ENCODE measurements at regions not wholly inside any gene's neighbourhood (a gene's known extent, or its start where the extent isn't known, plus 50 kb on each side); places are given as distances from the start of the nearest gene placed in this dataset.
"Not testable (repeated sequence)": the region's sequence is repeated elsewhere in the genome, so short reads cannot be mapped to it uniquely, and the experiment has no call there.

DNA sequence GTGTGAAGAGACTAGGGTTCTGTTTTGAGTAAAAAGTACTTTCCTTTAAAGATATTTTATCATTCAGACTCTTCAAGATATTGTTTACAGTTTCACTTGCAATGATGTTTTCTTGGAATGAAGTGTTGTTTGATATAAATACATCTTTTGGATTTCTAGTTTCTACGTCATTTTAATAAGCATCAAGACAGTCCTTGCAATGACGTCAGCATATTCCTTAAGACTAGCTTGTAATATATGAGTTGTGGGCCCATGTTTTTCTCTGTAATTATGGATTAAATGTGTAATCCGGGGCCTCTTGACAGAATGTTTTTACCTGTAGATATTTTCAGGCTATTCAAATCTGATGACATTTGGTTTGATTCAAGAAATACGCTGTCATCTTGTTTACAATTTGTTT, 66.1 kb downstream of the RBMX2 start:
- DNase-seq = no peak

DNA sequence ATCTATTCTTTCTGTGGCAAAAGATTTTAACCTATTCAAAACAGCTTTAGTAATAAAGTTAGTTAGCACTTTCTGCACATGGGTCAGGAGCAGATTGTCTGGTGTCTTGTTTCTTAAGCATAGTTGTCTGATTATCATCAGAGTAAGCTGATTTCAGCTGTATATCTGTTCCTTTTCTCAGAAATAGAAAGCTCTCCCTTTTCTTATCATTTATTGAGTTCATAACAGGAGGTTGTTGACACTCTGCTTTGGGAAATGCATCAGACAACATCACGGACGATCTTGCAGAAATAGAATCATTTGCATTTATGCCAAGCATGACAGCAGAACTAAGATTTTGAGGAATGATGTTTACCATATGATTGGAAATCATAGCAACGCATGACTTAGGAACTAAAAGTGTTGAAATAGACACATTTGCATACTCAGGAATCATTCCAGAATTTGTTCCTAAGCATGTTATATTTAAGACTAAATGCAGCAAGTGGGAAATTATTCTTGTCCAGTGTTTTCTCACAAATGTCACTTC, 66.7 kb downstream of the RBMX2 start:
- DNase-seq = peak; percentile 0

DNA sequence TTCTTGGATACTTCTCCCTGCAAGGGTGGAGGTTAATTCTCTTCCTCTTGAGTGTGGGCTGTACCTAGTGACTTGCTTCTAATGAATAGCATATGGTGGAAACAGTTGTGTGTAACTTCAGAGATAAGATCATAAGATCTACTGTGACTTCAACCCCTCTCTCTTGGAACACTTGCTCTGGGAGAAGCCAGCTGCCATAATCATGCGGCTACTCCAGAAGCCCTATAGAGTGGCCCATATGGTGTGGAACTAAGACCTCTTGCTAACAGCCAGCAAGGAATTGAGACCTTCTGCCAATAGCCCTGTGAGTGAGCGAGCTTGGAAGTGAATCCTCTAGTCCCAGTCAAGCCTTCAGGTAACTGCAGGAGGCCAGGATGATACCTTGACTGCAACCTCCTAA, 81.1 kb downstream of the RBMX2 start:
- DNase-seq = no peak

DNA sequence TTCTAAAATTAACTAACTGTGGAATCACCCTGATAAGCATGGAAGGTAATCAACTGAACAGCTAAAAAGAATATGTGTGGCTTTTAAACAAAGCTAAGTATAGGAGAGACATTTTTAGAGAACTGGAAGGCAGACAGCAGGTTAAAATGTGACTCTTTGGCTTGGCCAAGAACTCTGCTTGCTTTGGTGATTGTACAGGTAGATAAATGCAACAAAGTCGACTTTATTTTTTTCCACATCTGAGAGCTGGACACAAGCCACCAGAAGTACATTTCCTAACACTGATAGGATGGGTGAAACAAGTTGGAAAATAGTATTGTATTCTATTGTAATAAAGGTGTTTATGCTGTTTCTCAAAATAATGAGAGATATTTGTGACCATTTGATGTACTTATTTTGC, 84.1 kb downstream of the RBMX2 start:
- DNase-seq = no peak

DNA sequence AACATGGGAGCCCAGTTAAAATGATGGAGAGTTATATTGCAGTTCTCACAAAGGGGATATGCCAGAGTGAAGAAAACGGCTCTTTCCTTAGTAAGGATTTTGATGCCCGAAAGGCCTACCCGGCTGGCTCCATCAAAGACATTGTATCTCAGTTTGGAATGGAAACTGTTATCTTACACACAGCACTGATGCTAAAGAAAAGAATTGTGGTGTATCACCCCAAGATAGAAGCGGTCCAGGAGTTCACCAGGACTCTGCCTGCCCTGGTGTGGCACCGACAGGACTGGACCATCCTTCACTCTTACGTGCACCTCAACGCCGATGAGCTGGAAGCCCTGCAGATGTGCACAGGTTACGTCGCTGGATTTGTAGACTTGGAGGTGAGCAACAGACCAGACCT, 93.7 kb downstream of the RBMX2 start:
- not testable (repeated sequence) for DNase-seq

DNA sequence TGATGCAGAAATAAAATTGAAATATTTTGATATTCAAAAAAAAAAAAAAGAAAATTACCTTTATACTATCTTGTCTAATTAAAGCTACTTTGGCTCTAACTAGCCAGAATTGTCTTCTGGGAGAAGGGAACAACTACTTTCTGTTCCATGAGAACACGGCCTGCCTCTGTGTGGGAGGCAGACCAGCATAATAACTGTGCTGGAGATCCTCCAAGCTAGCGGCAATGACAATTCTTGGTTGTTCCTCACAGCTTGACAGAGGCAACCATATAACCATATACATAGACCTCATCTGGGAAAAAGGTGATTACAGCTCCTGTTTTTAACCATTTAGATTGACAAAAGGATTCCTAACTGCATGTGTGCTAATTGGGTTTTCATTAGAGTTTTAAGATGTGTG, 95.7 kb downstream of the RBMX2 start:
- no peak for DNase-seq

DNA sequence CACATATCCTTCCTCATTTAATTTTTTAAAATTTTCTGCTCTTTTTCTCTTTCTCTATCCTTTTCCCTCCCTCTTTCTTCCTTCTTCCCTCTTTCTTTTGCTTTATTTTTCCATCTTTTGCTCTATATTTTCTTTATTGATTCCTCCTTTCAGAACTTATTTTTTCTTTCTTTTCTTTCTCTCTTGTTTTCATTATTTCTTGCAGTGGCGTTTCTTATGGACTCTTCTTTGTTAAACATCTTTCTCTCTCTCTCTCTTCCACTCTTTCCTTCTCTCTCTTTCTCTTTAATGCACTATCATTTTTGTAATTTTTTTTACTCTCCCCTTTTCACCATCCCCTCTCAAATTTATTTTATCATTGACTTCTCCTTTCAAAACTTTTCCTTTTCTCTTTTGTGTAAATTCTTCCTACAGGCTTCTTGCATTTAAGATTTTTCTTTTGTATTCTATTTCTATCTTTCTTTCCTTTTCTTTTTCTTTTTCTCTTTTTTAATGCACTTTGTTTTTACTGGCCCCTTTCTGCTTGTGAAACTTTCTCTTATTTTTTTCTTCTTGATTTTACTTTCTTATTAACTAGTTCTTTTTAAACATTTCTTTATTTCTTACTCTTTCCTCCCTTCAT, 97.0 kb downstream of the RBMX2 start:
- no peak for DNase-seq

DNA sequence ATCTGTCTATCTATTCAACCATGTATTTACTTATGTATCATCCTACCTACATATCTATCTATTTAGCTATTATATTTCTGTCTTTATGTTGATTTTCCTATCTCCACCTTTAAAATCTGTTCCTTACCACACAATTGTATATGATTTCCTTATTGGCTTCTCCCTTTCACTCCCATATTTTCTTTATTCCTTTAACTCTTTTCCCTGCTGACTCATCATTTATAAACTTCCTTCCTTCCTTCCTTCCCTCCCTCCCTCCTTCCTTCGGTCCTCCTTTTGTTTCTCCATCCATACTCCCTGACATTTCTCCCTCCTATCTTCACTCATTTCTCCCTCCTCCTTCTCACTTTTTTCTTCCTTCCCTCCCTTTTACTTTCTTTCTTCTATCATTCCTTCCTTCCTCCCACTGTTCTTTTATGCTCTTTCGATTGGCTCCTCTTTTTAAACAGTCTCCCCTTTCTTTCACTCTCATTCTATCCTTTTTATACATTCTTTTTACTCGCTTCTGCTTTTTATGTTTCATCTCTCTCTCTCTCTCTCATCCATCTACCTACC, 100.3 kb downstream of the RBMX2 start:
- no peak for DNase-seq

DNA sequence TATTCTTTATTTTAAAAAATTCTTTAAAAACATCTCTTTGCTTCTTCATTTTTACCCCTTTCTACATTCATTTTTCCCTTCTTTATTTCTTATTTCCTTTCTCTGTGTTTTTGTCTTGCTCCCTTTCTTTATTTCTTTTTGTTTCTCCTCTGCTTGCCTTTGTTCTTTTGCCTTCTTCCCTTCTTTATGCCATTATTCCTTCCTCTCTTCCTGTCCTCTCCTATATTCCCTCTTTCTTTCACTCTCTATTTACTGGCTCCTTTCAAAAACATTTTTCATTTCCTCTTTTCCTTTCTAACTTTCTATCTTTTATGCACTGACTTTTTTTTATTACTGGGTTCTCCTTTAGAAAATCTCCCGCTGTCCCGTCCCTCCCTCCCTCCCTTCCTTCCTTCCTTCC, 102.2 kb downstream of the RBMX2 start:
- no peak for DNase-seq

DNA sequence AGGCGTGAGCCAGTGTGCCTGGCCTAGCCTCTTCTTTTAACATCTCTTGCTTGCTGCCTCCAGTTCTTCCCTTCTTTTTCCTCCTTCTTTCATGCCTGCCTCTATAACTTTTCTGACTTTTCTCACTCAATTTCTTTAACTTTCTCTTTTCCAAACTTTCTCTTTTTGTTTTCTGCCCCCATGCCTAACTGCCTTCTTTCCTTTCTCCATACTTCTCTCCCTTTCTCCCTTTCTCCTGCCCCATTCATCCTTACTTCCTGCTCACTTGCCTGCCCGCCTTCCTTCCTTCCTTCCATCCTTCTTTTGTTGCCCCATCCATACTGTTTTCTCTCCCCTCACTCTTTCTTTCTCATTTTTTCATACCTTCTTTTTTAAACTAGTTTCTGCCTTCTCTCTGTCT, 105.2 kb downstream of the RBMX2 start:
- DNase-seq = no peak

DNA sequence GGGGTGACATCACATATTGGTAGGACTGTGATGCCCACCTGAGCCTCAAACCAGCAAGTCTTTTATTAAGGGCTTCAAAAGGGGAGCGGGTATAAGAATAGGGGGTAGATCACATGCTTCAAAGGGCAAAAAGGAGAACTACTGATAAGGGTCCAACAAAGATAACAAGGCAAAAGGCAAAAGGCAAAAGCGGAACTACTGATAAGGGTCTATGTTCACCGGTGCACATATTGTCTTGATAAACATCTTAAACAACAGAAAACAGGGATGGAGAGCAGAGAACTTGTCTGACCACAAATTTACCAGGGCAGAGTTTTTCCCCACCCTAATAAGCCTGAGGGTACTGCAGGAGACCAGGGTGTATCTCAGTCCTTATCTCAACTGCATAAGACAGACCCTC, 110.7 kb downstream of the RBMX2 start:
- not testable (repeated sequence) for DNase-seq

DNA sequence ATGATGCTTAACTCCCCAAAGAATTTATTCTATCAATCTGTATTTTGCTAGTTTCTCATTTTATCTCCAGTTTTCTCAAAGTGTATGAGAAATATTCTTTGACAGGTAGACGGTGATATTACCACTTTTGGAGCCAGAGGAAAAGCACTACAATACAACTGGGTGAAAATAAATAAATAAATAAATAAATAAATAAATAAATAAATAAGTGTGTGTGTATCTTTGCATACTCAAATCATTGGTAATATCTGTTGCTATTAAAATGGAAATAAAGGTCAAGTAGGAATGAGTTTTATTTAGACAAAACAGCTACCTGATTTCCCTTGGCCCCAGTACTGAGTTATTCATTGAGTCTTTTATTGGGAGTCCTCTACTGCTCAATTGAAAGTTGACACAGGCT, 114.3 kb downstream of the RBMX2 start:
- no peak for DNase-seq

DNA sequence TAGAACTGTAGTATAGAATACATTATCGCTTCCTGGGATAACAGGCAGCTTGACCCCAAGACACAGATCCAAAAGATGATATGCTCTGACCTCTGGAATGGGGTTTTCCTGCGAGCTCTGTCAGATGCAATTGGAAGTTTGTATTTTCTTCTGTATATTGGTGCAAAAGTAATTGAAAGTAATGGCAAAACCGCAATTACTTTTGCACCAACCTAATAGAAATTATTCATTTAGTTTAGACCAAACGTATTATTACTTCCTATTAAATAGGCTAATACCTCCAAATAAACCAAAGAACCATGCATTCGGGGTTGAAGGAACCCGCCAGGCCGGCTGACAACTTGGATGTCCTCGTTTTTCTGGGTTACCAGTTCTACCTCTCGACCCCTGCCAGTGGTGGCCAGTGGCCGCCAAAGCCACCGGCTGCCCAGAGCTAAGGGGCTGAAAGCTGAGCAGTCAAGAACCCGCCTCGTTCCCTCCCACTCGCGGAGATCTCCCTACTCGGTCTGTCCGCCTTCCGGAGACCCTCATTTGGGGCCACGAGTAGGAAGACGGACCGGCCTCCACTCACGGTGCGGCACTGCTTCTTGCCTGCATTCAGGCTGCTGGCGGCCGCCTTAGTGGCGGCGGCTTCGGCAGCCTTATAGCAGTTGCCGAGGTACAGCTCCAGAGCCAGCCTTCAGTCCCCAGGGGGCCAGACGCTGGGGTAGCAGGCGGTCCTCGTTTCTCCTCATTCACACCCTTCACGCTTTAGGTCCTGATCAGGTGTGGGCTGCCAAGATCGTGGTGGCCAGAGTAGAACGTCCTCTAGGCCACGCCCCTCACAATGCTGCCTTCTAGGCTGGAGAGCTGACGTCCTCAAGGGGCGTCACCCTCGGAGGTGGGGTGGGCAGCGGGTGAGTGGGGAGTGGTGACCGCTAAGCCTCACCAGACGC, 121.9 kb downstream of the RBMX2 start:
- DNase-seq = peak; percentile 63

DNA sequence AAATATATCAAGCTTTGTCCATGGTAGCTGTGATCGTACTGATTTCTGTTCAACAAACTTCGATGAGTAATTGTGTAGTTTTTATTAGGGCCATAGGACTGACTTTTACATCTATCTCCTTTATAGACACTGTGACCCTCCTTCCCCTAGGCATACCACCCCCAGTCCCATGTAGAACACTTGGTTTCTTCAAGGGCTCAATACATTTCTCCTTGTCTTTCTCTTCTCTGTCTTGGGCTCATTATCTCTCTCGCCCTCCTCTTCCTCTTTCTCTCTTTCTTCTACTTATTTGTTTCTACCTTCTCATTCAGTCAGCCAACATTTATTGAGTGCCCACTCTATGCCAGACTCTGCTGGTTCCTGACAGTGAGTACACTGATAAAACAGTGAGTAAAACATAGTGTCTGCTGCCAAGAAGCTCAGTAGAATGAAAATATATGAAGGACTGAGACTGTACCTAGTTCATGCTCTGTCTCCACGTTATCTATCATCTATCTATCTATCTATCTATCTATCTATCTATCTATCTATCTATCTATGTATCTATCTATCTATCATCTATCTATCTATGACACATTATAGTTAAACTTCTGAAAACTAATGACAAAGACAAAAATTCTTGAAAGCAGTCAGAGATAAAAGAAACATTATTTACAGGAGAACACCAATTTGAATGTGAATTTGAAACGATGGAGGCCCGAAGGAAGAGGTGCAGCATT, 122.8 kb downstream of the RBMX2 start:
- DNase-seq = no peak

DNA sequence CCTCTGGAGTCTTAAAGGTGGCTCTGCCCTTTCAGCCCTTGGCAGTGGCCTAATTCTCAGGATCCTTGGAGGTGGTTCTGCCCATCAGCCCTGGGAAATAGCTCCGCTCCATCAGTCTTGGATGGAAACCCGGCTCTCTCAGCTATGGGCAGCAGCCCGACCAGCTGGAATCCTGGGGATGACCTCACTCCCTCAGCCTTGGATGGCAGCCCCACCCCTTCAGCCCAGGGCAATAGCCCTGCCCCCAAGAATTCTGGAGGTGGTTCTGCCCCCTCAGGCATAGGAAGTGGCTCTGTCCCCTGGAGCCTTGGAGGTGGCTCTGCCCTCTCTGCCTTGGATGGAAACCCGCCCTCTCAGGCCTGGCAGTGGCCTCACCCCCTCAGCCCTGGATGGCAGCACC, 127.7 kb downstream of the RBMX2 start:
- DNase-seq = no peak

DNA sequence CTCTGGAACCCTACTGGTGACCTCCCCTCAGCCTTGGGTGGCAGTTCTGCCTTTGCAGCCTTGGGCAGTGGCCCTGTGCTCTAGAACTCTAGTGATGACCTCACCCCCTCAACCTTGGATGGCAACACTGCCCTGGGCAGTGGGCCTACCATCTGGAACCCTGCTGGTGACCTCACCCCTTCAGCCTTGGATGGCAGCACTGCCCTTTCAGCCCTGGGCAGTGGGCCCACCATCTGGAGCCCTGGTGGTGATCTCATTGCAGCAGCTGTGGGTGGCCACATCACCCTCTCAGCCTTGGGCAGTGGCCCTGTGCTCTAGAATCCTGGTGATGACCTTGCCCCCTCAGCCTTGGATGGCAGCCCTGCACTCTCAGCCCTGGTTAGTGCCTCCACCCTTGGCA, 129.3 kb downstream of the RBMX2 start:
- DNase-seq = no peak

DNA sequence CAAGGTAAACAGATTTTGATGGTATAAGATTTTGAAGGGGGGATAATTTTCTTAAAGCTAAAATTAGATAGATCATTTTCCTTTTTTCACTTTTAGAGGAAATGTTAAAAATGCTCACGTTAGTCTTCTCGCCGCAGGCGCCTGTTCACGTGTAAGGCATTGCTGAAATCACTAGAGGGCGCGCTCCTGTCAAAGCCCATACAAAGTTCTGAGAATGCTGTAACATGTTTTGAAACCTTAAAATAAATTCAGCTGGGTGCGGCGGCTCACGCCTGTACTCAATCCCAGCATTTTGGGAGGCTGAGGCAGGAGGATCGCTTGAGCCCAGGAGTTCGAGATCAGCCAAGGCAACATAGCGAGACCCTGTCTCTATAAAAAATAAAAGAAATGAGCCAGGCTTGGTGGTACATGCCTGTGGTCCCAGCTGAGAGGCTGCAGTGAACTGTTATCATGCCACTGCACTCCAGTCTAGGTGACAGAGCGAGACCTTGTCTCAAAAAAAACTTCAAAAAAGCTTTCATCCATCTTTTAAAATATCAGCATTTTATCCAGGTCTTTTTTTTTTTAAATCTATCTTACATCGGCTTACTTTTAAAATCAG, 138.0 kb downstream of the RBMX2 start:
- peak; percentile 53 for DNase-seq

DNA sequence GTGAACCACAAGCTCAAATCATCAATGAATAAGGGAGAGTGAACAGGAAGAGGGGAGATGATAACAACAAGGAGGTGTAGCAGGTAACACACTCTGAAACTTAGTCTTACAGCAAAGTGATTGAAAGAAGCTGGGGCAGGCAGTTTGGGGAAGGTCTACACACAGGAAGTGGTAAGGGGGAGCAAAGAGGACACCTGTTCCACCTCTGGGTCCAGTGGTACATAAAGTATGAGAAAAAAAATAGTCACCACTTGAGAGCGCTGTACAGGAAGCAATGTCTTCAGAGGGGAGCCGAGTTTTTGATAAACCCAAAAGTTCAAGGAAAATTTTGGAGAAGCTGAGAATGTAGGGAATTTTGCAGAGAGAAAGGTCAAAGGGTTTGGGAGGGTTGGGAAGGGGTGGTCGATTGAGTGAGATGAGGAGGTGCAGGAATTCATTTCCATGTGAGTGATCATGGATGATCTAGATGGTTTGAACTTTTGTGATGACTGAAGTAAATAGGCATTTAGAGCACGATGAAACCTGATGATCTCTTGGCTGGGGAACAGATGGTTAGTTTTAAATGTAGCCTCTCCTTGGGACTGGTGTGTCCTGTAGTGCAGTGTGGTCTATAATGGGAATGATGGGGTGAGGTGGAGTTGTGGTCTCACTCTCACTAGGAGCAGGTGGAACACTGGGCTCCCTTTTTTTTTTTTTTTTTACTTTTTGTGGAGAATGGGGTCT, 142.0 kb downstream of the RBMX2 start:
- DNase-seq = peak; percentile 14

DNA sequence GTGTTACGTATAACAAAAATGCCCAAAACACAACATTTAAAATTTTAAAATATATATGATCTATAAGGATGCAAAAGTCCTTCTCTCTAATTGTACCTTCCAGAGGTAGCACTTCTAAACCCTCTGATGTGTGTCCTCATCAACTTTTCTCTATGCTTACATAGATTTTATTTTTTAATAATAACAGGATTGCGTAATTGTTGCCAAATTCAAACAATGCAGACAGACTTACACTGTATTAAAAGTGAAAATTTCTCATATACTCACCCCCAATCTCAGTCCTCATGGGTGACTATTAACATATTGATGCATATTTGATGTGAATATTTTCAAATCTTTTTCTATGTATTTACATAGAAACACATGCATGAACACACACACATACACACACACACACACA, 144.0 kb downstream of the RBMX2 start:
- DNase-seq = no peak

DNA sequence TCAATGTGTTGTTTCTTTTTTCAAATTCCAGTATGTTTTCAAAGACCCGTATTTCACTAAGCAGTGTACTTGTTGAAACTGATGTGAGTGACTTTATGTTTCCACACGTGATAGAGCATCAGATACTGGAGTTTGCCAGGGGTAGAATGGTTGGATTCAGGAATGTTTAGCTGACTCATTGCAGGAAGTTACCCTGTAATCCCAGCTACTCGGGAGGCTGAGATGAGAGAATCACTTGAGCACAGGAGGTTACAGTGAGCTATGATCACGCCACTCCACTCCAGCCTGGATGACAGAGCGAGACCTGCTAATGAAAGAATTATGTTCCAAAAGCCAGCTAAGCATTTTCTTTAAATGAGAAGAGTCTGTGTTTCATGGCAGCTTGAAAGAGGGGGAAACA, 147.6 kb downstream of the RBMX2 start:
- DNase-seq = not testable (repeated sequence)

DNA sequence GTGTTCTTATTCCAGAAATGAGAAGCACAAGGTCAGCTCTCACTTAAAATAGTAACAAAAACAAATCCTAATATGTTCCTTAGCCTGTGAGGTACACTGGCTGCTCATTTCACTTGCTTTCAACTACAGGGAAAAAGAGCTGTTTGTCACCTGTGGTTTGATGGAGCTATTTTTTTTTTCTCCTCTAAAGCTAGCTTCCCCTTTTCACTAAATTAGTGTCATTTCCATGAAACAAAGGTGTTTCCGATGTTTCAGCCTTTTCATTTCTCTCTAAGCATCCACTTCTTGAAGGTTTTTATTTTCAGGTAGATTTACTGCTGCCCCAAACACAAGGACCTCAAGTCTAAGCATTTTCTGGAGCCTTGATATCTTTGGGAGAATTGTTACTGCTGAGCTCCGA, 148.6 kb downstream of the RBMX2 start:
- no peak for DNase-seq
